ENCODE measurements at regions not wholly inside any gene's neighbourhood (a gene's known extent, or its start where the extent isn't known, plus 50 kb on each side); places are given as distances from the start of the nearest gene placed in this dataset.

- TF ChIP-seq, protein P1, sequence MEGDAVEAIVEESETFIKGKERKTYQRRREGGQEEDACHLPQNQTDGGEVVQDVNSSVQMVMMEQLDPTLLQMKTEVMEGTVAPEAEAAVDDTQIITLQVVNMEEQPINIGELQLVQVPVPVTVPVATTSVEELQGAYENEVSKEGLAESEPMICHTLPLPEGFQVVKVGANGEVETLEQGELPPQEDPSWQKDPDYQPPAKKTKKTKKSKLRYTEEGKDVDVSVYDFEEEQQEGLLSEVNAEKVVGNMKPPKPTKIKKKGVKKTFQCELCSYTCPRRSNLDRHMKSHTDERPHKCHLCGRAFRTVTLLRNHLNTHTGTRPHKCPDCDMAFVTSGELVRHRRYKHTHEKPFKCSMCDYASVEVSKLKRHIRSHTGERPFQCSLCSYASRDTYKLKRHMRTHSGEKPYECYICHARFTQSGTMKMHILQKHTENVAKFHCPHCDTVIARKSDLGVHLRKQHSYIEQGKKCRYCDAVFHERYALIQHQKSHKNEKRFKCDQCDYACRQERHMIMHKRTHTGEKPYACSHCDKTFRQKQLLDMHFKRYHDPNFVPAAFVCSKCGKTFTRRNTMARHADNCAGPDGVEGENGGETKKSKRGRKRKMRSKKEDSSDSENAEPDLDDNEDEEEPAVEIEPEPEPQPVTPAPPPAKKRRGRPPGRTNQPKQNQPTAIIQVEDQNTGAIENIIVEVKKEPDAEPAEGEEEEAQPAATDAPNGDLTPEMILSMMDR (IDR thresholded peaks at IDR 0.05; ENCODE audit: borderline replicate concordance, extremely low read depth, insufficient read depth), result no peak
- Histone ChIP-seq H3K27me3 (ENCODE audit: control insufficient read depth, insufficient read depth, low read length) (no peaks in the 10 kb centered on the region), H3K36me3 (ENCODE audit: control insufficient read depth in 2 of 3, insufficient read depth in 3 of 3, low read length in 3 of 3) (no peaks in the 10 kb centered on the region), H3K9ac (ENCODE audit: low read length in 3 of 3) (no peak overlapping the region), H3K27ac (ENCODE audit: low read depth in 2 of 2, low read length in 2 of 2) (no peak overlapping the region), H3K9me3 (ENCODE audit: control insufficient read depth in 2 of 3, insufficient read depth in 1 of 3, low read length in 3 of 3) (peaks cover 0 to 5% (median 0%) of the 10 kb centered on the region in 3 donors), H3K4me3 (ENCODE audit: low read length in 3 of 3) (no peak overlapping the region), H3K4me1 (ENCODE audit: control insufficient read depth in 2 of 3, insufficient read depth in 2 of 3, low read depth in 1 of 3, low read length in 3 of 3) (no peaks in the 10 kb centered on the region)
- intact Hi-C loops (cut with DNase I), result no loop called here
- DNase-seq, result no peak
- no peak for FAIRE-seq
These were observed 242.9 kb upstream of the MEOX2 start for GRCh38 chr7:15929411-15929810.

- Histone ChIP-seq H3K4me1 (ENCODE audit: control insufficient read depth in 2 of 3, insufficient read depth in 2 of 3, low read depth in 1 of 3, low read length in 3 of 3) (no peaks in the 10 kb centered on the region), H3K4me3 (ENCODE audit: low read length in 3 of 3) (no peak overlapping the region), H3K9me3 (ENCODE audit: control insufficient read depth in 2 of 3, insufficient read depth in 1 of 3, low read length in 3 of 3) (peaks cover 0 to 5% (median 0%) of the 10 kb centered on the region in 3 donors), H3K27me3 (ENCODE audit: control insufficient read depth, insufficient read depth, low read length) (no peaks in the 10 kb centered on the region), H3K27ac (ENCODE audit: low read depth in 2 of 2, low read length in 2 of 2) (no peak overlapping the region), H3K36me3 (ENCODE audit: control insufficient read depth in 2 of 3, insufficient read depth in 3 of 3, low read length in 3 of 3) (no peaks in the 10 kb centered on the region), H3K9ac (ENCODE audit: low read length in 3 of 3) (no peak overlapping the region)
- DNase-seq (no peak), FAIRE-seq (no peak)
- intact Hi-C loops (cut with DNase I), result no loop called here
- TF ChIP-seq, protein P1 (IDR thresholded peaks at IDR 0.05; ENCODE audit: borderline replicate concordance, extremely low read depth, insufficient read depth), result no peak
These were observed 239.1 kb upstream of the MEOX2 start for GRCh38 chr7:15925608-15926007.

DNA sequence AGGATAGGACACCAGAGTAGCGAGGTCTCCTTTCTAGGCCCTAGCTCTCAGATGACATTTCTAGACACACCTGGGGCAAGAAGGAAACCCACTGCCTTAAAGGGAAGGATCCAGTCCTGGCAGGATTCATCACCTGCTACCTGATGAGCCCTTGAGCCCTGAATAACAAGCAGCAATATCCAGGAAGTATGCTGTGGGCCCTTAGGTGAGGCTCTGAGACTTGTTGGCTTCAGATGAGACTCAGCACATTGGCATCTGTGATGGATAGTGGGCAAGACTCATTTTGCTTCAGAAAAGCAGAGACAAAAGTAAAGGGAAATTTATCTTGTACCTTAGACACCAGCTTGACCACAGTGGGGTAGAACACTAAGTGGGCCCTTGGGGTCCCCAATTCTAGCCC is 238.4 kb upstream of the MEOX2 start:
- TF ChIP-seq, protein P1 (IDR thresholded peaks at IDR 0.05; ENCODE audit: borderline replicate concordance, extremely low read depth, insufficient read depth), result no peak

DNA sequence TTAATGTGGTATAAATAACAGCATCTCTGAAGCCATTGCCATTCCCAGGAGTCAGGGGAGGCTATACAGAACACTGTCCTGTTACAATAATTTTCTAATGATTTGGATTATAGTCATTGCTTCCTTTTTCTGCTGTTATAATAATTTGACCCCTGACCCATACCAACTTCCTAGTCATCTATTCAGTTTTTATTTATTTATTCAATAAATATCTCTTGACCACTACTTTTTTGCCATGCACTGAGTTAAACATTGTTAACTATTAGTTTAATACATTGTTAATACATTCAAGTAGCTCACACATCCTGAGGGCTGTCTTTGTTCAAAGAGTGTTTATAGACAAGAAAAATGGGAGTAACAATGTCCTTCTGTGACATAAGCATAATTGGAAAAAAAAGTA is 235.5 kb upstream of the MEOX2 start:
- H3K4me3 ChIP-seq (ENCODE audit: low read length in 3 of 3), result no peak overlapping the region
- no peaks in the 10 kb centered on the region for H3K9me3 ChIP-seq (ENCODE audit: control insufficient read depth in 2 of 3, insufficient read depth in 1 of 3, low read length in 3 of 3)
- H3K4me1 ChIP-seq (ENCODE audit: control insufficient read depth in 2 of 3, insufficient read depth in 2 of 3, low read depth in 1 of 3, low read length in 3 of 3), result no peaks in the 10 kb centered on the region
- FAIRE-seq (no peak), DNase-seq (no peak)
- TF ChIP-seq, protein P1 (IDR thresholded peaks at IDR 0.05; ENCODE audit: borderline replicate concordance, extremely low read depth, insufficient read depth), result no peak
- no peaks in the 10 kb centered on the region for H3K27me3 ChIP-seq (ENCODE audit: control insufficient read depth, insufficient read depth, low read length)
- H3K27ac ChIP-seq (ENCODE audit: low read depth in 2 of 2, low read length in 2 of 2), result no peak overlapping the region
- no peaks in the 10 kb centered on the region for H3K36me3 ChIP-seq (ENCODE audit: control insufficient read depth in 2 of 3, insufficient read depth in 3 of 3, low read length in 3 of 3)
- no peak overlapping the region for H3K9ac ChIP-seq (ENCODE audit: low read length in 3 of 3)
- intact Hi-C loops (cut with DNase I), result no loop called here

More for the DNA sequence above, 238.4 kb upstream of the MEOX2 start:
- H3K36me3 ChIP-seq (ENCODE audit: control insufficient read depth in 2 of 3, insufficient read depth in 3 of 3, low read length in 3 of 3), result no peaks in the 10 kb centered on the region
- FAIRE-seq (no peak), DNase-seq (no peak)
- peaks cover 0 to 5% (median 0%) of the 10 kb centered on the region in 3 donors for H3K9me3 ChIP-seq (ENCODE audit: control insufficient read depth in 2 of 3, insufficient read depth in 1 of 3, low read length in 3 of 3)
- intact Hi-C loops (cut with DNase I), result no loop called here
- H3K27ac ChIP-seq (ENCODE audit: low read depth in 2 of 2, low read length in 2 of 2), result no peak overlapping the region
- no peak overlapping the region for H3K9ac ChIP-seq (ENCODE audit: low read length in 3 of 3)
- no peaks in the 10 kb centered on the region for H3K27me3 ChIP-seq (ENCODE audit: control insufficient read depth, insufficient read depth, low read length)
- no peaks in the 10 kb centered on the region for H3K4me1 ChIP-seq (ENCODE audit: control insufficient read depth in 2 of 3, insufficient read depth in 2 of 3, low read depth in 1 of 3, low read length in 3 of 3)
- H3K4me3 ChIP-seq (ENCODE audit: low read length in 3 of 3), result no peak overlapping the region

All from kidney (tissue), 13 donors.